ENCODE measurements at regions not wholly inside any gene's neighbourhood (a gene's known extent, or its start where the extent isn't known, plus 50 kb on each side); places are given as distances from the start of the nearest gene placed in this dataset.

DNA sequence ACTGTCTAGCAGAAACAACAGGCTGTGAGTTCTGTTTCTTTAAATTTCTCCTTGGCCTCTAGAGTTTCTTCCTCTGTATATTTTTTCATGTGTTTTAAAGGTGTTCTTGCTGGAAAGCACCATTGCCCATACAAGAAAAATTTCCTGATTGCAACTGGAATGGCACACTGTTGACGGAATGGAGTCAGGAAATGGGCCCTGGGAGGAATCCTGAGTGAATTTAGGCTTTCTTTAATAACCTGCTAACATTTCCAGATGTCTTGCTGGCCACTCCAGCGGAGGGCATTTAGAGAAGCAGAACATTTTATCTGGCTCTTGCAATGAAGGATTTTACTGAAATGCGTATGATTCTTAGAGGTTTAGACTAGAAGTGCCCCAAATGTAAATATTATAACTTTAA is 736.3 kb downstream of the TAF11L14 start:
- ChIA-PET CTCF (ENCODE audit: partially characterized antibody) (no interaction called here), POLR2A (ENCODE audit: partially characterized antibody) (no interaction called here)
- no peak for TF ChIP-seq CBX8 (IDR thresholded peaks at IDR 0.05; ENCODE audit: borderline replicate concordance, low read depth, low read length)
- TF ChIP-seq CHD1 (IDR thresholded peaks at IDR 0.05; ENCODE audit: low read depth, low read length) = no peak
- TF ChIP-seq SRF (IDR thresholded peaks at IDR 0.05; ENCODE audit: low read depth, low read length) = no peak
- no peak for TF ChIP-seq FOSL1 (IDR thresholded peaks at IDR 0.05; ENCODE audit: insufficient read depth, low read depth, low read length)
- no peak for TF ChIP-seq SP2 (IDR thresholded peaks at IDR 0.05; ENCODE audit: low read length)
- TF ChIP-seq KDM4A (IDR thresholded peaks at IDR 0.05; ENCODE audit: low read depth, low read length, severe bottlenecking) = no peak
- TF ChIP-seq, protein P1, sequence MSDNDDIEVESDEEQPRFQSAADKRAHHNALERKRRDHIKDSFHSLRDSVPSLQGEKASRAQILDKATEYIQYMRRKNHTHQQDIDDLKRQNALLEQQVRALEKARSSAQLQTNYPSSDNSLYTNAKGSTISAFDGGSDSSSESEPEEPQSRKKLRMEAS (IDR thresholded peaks at IDR 0.05) = no peak
- Histone ChIP-seq H2BK12ac (ENCODE audit: low read depth, low read length) (no peak overlapping the region), H3K23me2 (ENCODE audit: low read depth, low read length) (no peaks in the 10 kb centered on the region), H3K36me3 (ENCODE audit: control insufficient read depth in 2 of 4, insufficient read depth in 4 of 4, low read length in 3 of 4) (no peaks in the 10 kb centered on the region), H3K79me1 (ENCODE audit: low read depth, low read length) (no peaks in the 10 kb centered on the region), H3K9me3 (ENCODE audit: insufficient read depth in 2 of 2, low read depth in 1 of 2, low read length in 1 of 2) (no peaks in the 10 kb centered on the region), H3K79me2 (ENCODE audit: control insufficient read depth in 1 of 2, insufficient read depth in 2 of 2, low read length in 2 of 2) (no peaks in the 10 kb centered on the region), H3K27me3 (replicated peaks in 1 of 4; ENCODE audit: control insufficient read depth in 3 of 4, extremely low read depth in 1 of 4, insufficient read depth in 3 of 4, low read length in 3 of 4) (peaks cover 0 to 1% (median 0%) of the 10 kb centered on the region in 4 experiments; a peak in 1 of 7 replicates), H3K4me1 (replicated peaks in 1 of 4; ENCODE audit: control insufficient read depth in 3 of 4, insufficient read depth in 4 of 4, low read length in 3 of 4) (no peaks in the 10 kb centered on the region), H2AFZ (ENCODE audit: low read length) (no peak overlapping the region), H2AK5ac (ENCODE audit: low read depth, low read length) (no peak overlapping the region), H2BK5ac (ENCODE audit: low read depth, low read length) (no peak overlapping the region), H3K14ac (ENCODE audit: insufficient read length) (no peak overlapping the region), H2BK120ac (replicated peaks; ENCODE audit: low read depth, low read length) (no peak overlapping the region), H3K4me3 (ENCODE audit: extremely low read depth in 1 of 4, insufficient read depth in 2 of 4, low read depth in 3 of 4, low read length in 4 of 4) (no peak overlapping the region), H3K18ac (ENCODE audit: extremely low read depth, low read length) (no peak overlapping the region), H3K9ac (replicated peaks in 1 of 4; ENCODE audit: extremely low read depth in 1 of 4, low read depth in 3 of 4, low read length in 3 of 4) (no peak overlapping the region), H3K4me2 (ENCODE audit: insufficient read depth in 1 of 2, low read depth in 2 of 2, low read length in 2 of 2) (no peak overlapping the region), H3K27ac (ENCODE audit: low read depth, low read length) (no peak overlapping the region), H3K23ac (ENCODE audit: insufficient read length) (no peak overlapping the region), H4K5ac (ENCODE audit: insufficient read length, low read depth, low read length) (no peak overlapping the region), H4K8ac (ENCODE audit: extremely low read depth, insufficient read depth, low read length) (no peak overlapping the region), H2BK20ac (ENCODE audit: low read length) (no peak overlapping the region), H4K91ac (replicated peaks; ENCODE audit: insufficient read length, low read length) (no peak overlapping the region), H3K56ac (replicated peaks; ENCODE audit: insufficient read length, low read depth, low read length) (no peak overlapping the region), H4K20me1 (replicated peaks in 1 of 2; ENCODE audit: control insufficient read depth in 1 of 2, insufficient read depth in 2 of 2, low read length in 2 of 2) (no peaks in the 10 kb centered on the region), H3K4ac (replicated peaks; ENCODE audit: insufficient read length, low read depth, low read length) (no peak overlapping the region), H2BK15ac (ENCODE audit: low read length) (no peak overlapping the region)
- DNase-seq (ENCODE audit: low read depth in 1 of 2, low spot score in 2 of 2) (no peak), FAIRE-seq (no peak)
- 73% methylated on average over 3 of the region's 3 CpGs; no CpG with 5 or more reads in 1 of the 2 experiments for whole genome bisulfite sequencing, 2 experiments (ENCODE audit: extremely low coverage in 1 of 2, insufficient coverage in 1 of 2, insufficient read length in 1 of 2, insufficient replicate concordance in 2 of 2, low coverage in 1 of 2, low lambda C conversion rate in 2 of 2, missing lambda C conversion rate in 1 of 2)

Data from H1 (cell line).